ENCODE measurements at regions not wholly inside any gene's neighbourhood (a gene's known extent, or its start where the extent isn't known, plus 50 kb on each side); places are given as distances from the start of the nearest gene placed in this dataset.

DNA sequence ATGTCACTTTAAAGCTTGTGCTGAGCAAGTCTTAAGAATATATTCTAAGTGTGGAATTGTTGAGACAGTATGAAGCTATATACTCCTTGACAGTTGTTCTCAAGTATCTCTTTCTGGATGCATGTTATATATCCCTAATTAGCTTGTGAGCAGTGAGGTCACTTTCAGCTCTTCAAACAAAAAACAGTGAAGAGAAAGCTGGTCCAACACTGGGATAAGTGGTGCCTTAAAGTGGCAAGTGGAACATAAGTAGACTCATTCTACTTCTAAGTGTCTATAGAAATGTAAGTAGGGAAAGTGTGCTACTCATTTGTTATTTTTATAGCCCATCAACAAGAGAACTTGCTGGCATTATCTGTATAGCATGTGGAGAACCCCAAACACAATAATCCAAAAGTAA lies 133.1 kb upstream of the BACH2 start:
- TF ChIP-seq, protein P1, sequence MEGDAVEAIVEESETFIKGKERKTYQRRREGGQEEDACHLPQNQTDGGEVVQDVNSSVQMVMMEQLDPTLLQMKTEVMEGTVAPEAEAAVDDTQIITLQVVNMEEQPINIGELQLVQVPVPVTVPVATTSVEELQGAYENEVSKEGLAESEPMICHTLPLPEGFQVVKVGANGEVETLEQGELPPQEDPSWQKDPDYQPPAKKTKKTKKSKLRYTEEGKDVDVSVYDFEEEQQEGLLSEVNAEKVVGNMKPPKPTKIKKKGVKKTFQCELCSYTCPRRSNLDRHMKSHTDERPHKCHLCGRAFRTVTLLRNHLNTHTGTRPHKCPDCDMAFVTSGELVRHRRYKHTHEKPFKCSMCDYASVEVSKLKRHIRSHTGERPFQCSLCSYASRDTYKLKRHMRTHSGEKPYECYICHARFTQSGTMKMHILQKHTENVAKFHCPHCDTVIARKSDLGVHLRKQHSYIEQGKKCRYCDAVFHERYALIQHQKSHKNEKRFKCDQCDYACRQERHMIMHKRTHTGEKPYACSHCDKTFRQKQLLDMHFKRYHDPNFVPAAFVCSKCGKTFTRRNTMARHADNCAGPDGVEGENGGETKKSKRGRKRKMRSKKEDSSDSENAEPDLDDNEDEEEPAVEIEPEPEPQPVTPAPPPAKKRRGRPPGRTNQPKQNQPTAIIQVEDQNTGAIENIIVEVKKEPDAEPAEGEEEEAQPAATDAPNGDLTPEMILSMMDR (IDR thresholded peaks at IDR 0.05; ENCODE audit: insufficient read depth, low read depth, low read length), result no peak
- no peak for TF ChIP-seq EZH2 (IDR thresholded peaks at IDR 0.05; ENCODE audit: insufficient read depth, low read length)
